Stimulated activated CD4-positive, alpha-beta T cell treated with anti-CD3 and anti-CD28 coated beads, Interleukin-15, amount 100 ng/mL, for 48 hours (primary cell): ENCODE measurements at regions not wholly inside any gene's neighbourhood (a gene's known extent, or its start where the extent isn't known, plus 50 kb on each side); places are given as distances from the start of the nearest gene placed in this dataset.
"Not testable (repeated sequence)": the region's sequence is repeated elsewhere in the genome, so short reads cannot be mapped to it uniquely, and the experiment has no call there.

Source experiments
- DNase-seq, 2 donors: peaks; one replicate each; pipeline ENCODE4 v3.0.0-alpha.2; 2020; ENCODE audit warnings: low read depth in 2 of 2

DNA sequence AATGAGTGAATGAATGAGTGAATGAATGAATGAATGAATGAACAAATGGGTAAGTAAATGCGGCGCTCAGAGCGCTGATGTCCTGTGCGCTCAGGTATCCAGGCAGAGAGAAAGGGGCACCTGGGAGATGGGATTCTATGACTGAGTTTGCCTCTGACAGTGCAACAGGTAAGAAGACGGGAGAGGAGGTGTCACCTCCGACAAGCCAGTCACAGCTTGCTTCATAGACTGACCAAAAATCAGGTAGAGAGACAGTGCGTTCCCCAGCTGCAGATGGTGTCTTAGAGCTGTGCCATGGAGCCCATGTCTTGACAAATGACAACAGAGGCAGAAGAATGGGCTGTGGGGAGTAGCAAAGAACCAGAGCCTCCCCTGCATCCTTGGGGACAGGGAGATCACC is 327.3 kb downstream of the FGFR2 start:
- DNase-seq: no peak

DNA sequence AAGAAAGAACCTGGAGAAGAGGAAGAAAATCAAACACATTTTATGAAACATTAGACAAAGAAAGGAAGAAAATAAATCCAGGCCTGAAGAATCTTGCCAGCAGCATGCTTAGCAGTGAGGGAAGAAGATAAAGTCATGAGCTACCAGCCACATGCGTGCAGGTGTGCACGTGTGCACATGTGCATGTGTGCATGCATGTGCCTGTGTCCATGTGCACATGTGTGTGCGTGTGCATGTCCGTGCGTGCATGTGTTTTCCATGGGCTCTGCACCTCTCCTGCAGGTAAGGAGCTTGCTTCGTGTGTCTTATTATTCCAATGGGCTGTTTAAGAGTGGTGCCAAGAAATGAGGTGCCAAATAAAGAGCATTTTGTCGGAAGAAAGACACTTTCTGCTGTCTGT is 322.2 kb downstream of the FGFR2 start:
- no peak for DNase-seq

GRCh38 chr10:121276822-121277221 is 321.4 kb downstream of the FGFR2 start:
- no peak for DNase-seq

GRCh38 chr10:121278386-121278785 is 319.9 kb downstream of the FGFR2 start:
- DNase-seq: not testable (repeated sequence)

GRCh38 chr10:121281576-121281975 is 316.7 kb downstream of the FGFR2 start:
- no peak for DNase-seq

DNA sequence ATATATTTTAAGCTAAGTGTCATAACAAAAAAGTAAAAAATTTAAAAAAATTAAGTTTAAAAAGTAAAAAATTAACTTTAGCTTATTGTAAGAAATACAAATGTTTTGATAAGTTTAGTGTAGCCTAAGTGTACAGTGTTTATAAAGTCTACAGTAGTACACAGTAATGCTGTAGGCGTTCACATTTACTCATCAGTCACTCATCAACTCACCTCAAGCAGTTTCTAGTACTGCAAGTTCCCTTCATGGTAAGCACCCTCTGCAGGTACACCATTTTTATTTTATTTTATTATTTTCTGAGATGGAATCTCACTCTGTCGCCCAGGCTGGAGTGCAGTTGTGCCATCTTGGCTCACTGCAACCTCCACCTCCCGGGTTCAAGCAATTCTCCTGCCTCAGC is 316.0 kb downstream of the FGFR2 start:
- no peak for DNase-seq

DNA sequence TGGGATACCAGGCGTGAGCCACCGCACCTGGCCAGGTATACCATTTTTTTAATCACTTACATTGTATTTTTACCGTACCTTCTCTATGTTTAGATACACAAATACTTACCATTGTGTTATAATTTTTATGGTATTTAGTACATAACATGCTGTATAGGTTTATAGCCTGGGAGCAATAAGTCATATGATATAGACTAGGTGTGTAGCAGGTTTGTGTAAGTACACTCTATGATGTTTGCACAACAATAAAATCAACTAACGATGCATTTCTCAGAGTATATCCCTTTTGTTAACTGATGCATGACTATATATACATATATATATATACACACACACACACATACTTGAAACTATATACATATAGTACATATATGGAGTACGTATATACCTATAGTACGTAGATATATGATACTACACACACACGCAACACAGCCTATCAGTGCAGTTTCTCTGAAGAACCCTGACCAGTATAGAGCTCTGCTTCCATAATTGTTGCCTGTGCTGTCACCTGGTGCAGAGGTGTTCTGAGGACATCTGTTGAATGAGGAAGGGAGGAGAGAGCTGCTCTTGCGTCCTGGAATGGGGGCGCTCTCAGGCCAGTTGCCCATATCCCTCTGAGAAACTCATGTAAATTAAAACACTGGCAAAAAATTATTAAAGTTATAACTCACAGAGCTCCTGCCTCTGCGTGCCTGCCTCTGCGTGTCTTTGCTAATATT is 315.3 kb downstream of the FGFR2 start:
- no peak for DNase-seq

- no peak for DNase-seq
Observed at GRCh38 chr10:121284936-121285335, 313.3 kb downstream of the FGFR2 start.

DNA sequence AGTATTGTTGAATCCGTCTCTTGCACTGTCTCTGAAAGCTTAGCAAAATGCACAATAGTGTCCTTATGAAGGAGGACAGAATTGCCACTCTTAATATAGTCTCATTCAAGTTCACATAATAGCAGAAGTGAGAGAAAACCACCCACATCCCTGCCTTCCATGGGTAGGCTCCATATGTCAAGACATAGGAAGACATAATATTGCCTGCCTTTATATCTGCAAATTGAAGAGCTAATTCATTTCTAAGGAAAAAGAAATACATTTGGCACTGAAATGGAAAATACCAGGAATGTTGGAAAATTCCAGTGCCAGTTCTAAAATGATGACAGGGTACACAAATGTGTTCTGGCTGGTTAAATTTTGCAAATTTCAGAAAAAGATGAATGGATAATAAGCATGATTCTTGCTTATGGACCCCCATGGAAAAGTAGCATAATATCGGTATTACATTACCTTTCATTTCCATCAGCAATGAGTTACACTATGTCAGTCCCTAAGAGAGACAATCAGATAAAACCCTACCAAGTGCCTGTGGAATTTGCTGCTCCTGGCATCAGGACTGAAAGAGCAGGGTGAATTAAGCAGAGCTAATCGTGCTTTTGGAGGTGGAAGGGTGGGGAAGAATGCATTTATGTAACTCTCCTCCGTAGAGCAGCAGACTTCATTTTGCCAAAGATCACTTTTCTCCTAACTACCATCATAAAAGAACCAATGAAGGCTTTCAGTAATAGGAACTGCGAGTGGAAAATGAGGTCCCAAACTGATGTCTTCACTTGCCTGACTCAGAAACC is 312.6 kb downstream of the FGFR2 start:
- DNase-seq: no peak

GRCh38 chr10:121288011-121288410 is 310.2 kb downstream of the FGFR2 start:
- no peak for DNase-seq

DNA sequence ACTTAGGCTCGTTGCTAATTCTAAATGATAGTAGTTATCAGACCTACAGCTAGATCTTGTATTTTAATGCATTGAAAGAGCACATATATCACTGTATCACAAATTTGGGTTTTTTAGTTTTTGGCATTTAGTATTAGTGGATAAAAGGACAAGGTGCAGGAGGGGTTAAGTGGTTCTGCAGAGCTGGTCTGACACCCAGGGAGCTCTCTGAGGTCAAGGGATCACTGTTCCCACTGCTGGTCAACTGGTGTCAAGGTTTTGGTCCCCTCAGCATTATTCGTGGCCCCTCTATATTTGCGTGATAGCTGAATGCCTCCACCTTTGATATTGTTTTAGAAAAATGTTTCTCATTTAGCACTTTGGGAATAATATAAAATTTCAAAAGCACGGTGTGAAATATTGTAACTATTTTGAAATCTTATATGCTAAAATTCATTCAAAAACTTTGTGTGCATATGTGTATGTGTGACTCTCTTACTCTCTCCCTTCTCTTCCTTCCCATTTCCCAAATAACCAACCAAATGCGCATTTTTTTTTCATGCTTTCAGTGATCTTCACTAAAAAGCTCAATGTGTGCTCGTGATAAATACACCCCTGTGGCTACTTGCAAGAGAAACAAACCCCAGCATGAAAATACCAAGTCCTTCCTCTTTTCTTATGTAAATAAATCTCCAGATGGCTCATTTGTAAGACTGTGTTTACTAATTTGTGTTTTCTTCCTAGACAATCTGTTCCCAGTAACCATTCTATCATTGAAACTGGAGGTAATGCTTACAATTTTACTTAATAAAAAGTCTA is 309.2 kb downstream of the FGFR2 start:
- DNase-seq: no peak

DNA sequence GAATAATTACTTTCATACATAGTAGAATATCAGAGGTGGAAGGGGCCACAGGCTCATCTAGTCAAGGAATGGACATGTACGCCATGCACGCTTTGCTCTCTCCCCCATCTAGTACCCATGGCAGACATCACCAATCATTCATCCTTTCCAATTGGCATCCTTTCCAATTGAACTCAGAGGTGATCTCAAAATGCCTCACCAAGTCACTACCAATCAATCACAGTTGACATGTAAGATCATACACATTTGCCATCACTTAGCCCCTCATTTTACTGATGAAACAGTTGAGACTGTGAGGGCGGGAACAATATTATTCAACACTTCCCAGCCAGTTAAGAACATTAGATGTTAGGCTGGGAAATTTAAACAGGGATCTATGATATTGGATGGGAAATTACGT is 308.4 kb downstream of the FGFR2 start:
- no peak for DNase-seq

GRCh38 chr10:121290674-121291073 is 307.6 kb downstream of the FGFR2 start:
- no peak for DNase-seq

DNA sequence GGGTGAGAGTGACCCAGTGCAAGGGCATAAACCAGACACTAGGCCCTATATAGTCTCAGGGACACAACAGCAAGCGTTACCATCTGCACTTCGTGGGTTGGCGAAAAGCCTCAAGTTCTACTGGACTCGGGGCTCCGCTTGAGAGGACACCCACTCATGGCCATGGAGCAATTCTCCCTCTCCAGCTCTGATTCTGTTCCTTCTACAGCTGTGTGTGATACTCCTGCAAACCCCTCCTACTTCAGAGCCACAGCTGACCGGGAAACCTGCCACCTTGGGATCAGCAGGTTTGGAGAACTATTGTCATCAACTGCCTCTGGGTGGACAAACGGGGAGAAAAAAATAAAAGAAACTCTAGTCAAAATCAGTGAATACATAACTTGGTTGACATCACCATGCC is 306.9 kb downstream of the FGFR2 start:
- no peak for DNase-seq

GRCh38 chr10:121291823-121292222 is 306.4 kb downstream of the FGFR2 start:
- no peak for DNase-seq

DNA sequence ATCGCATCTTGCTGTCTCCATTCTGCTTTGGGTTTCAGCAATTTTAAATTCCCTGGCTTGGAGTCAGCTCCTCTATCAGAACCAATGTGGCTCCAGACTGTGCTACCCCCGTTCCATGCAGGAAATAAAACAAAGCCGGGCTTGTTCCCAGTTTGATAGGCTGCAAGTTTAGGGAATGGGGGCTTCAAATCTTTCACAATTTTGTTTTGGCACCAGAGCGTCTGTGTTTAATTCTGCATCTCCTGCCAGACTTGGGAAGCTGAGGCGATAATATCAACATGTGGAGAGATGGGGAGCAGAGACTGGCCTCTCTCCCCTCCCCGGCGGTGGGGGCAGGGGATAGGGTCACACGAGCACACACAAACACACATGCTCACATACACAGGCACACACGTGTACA is 305.9 kb downstream of the FGFR2 start:
- no peak for DNase-seq

DNA sequence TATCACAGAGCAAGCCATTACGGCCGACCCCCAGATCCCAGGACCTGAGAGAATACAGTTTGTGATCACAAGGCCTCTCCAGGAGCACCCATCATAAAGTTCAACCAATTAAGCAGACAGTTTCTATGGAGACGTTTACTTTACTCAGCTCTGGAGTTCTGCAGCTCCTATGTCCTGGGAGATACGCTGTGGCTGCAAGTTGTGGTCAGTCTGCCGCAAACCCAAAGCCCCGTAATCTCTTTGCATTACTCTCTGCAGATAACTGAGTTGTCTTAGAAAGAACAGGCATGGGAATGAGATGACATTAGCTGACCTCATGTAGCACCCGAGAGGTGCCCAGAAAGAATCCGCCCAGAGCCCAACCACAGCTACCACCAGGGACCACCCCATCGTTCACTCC is 305.1 kb downstream of the FGFR2 start:
- no peak for DNase-seq

GRCh38 chr10:121294630-121295029 is 303.6 kb downstream of the FGFR2 start:
- no peak for DNase-seq

DNA sequence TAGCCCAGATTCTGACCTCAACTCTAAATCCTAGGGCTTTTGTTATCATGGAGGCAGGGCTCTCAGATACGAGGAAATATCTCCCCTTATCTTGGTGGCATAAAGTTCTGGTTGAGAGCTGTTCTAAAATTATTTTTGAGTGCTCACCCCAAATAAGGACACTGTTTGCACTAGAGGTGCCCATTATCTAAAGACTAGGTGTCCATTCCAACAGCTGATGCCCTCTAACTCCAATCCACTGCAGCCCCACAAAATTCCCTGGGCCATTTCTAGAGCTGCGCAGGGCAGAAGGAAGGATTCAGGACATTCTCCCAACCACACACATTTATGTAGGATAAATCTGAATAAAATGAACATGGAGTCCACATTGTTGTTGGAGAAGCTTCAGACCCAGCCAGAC is 301.9 kb downstream of the FGFR2 start:
- no peak for DNase-seq

- DNase-seq: no peak
Observed at GRCh38 chr10:121296881-121297585, 301.2 kb downstream of the FGFR2 start.

DNA sequence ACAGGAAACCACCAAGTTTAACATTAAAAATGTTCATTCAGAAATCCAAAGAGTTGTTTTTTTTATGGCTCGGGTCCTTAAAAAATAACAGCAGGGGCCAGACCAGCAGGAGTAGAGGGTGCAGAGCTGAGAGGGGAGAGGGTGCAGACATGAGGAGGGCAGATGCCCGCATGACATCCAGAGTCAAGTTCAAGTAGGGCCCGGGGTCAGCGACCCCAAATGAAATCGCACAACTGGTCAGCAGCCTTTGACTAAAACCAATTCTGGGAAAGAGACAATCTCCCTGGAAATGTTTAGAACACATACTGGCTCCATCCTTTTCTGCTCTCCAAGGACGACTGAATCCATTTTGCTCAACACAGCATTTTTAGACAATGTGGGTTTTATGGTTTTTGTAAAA is 297.5 kb downstream of the FGFR2 start:
- DNase-seq: no peak
